ENCODE measurements at regions not wholly inside any gene's neighbourhood (a gene's known extent, or its start where the extent isn't known, plus 50 kb on each side); places are given as distances from the start of the nearest gene placed in this dataset.

- WGBS (ENCODE audit: missing lambda C conversion rate) = 45% methylated on average over 1 of the region's 1 CpG
- no peak for ATAC-seq
Observed at GRCh38 chr4:13092702-13093101, 391.4 kb downstream of the RAB28 start.

GRCh38 chr4:13089659-13089998 lies 394.5 kb downstream of the RAB28 start:
- Histone ChIP-seq H3K9me3 (no peaks in the 10 kb centered on the region), H3K4me3 (no peak overlapping the region), H3K4me1 (no peaks in the 10 kb centered on the region), H3K27ac (no peak overlapping the region), H3K4me2 (no peak overlapping the region)
- FAIRE-seq (no peak), DNase-seq (ENCODE audit: low read depth in 1 of 2, low spot score in 1 of 2) (no peak), ATAC-seq (no peak)
- ChIA-PET CTCF (no interaction called here), POLR2A (no interaction called here)
- no peak for TF ChIP-seq CTCF (IDR thresholded peaks at IDR 0.05)
- TF ChIP-seq NR3C1 (IDR thresholded peaks at IDR 0.05) = no peak
- TF ChIP-seq FOSL2 (IDR thresholded peaks at IDR 0.05) = no peak
- no peak for TF ChIP-seq FOSL2 (CRISPR knock-in tag; IDR thresholded peaks at IDR 0.05)
- TF ChIP-seq BCL3 (IDR thresholded peaks at IDR 0.05) = no peak
- no peak for TF ChIP-seq CHD4 (IDR thresholded peaks at IDR 0.05; ENCODE audit: borderline replicate concordance)
- no peak for TF ChIP-seq MAX (IDR thresholded peaks at IDR 0.05)
- TF ChIP-seq USF2 (IDR thresholded peaks at IDR 0.05) = no peak
- TF ChIP-seq BHLHE40 (IDR thresholded peaks at IDR 0.05; ENCODE audit: low read depth, low read length) = no peak
- TF ChIP-seq EHF (CRISPR knock-in tag; IDR thresholded peaks at IDR 0.05) = no peak
- TF ChIP-seq ELK1 (IDR thresholded peaks at IDR 0.05; ENCODE audit: low read depth, low read length) = no peak
- no peak for TF ChIP-seq MAFK (IDR thresholded peaks at IDR 0.05; ENCODE audit: partially characterized antibody)
- TF ChIP-seq RARB (CRISPR knock-in tag; IDR thresholded peaks at IDR 0.05) = no peak
- TF ChIP-seq E2F6 (IDR thresholded peaks at IDR 0.05; ENCODE audit: borderline replicate concordance, low read depth) = no peak
- TF ChIP-seq POLR2A (IDR thresholded peaks at IDR 0.05; ENCODE audit: low read length) = no peak
- no peak for TF ChIP-seq HMGXB4 (CRISPR knock-in tag; IDR thresholded peaks at IDR 0.05; ENCODE audit: borderline replicate concordance)
- TF ChIP-seq RCOR1 (IDR thresholded peaks at IDR 0.05; ENCODE audit: low read depth, low read length) = no peak
- TF ChIP-seq ZFP36 (IDR thresholded peaks at IDR 0.05; ENCODE audit: borderline replicate concordance, partially characterized antibody) = no peak
- no peak for TF ChIP-seq TFCP2L1 (CRISPR knock-in tag; IDR thresholded peaks at IDR 0.05)

More at GRCh38 chr4:13092702-13093101, 391.4 kb downstream of the RAB28 start:
- Histone ChIP-seq H3K9me3 (no peaks in the 10 kb centered on the region), H3K4me1 (no peaks in the 10 kb centered on the region), H3K4me3 (no peak overlapping the region), H3K4me2 (no peak overlapping the region), H3K27ac (no peak overlapping the region)
- no peak for FAIRE-seq
- TF ChIP-seq BHLHE40 (IDR thresholded peaks at IDR 0.05; ENCODE audit: low read depth, low read length) = no peak
- TF ChIP-seq ELK1 (IDR thresholded peaks at IDR 0.05; ENCODE audit: low read depth, low read length) = no peak
- no peak for TF ChIP-seq RCOR1 (IDR thresholded peaks at IDR 0.05; ENCODE audit: low read depth, low read length)
- TF ChIP-seq HEYL (CRISPR knock-in tag; IDR thresholded peaks at IDR 0.05) = no peak
- no peak for TF ChIP-seq MYC (IDR thresholded peaks at IDR 0.05; ENCODE audit: borderline replicate concordance, low read length)
- no peak for TF ChIP-seq NPAS2 (CRISPR knock-in tag; IDR thresholded peaks at IDR 0.05; ENCODE audit: borderline replicate concordance)
- no peak for TF ChIP-seq PHF8 (IDR thresholded peaks at IDR 0.05; ENCODE audit: borderline replicate concordance, low read depth)
- no peak for TF ChIP-seq FOSB (CRISPR knock-in tag; IDR thresholded peaks at IDR 0.05)
- TF ChIP-seq EHMT2 (IDR thresholded peaks at IDR 0.05; ENCODE audit: low read depth) = no peak
- TF ChIP-seq RAD21 (conservative IDR thresholded peaks at IDR 0.05 in 1 of 2, IDR thresholded peaks at IDR 0.05 in 1 of 2) = no peak
- TF ChIP-seq EP300 (IDR thresholded peaks at IDR 0.05) = no peak
- TF ChIP-seq TP53 (CRISPR knock-in tag; IDR thresholded peaks at IDR 0.05) = no peak
- no peak for TF ChIP-seq HOXB13 (CRISPR knock-in tag; IDR thresholded peaks at IDR 0.05; ENCODE audit: low read depth)
- no peak for TF ChIP-seq POLR2AphosphoS2 (conservative IDR thresholded peaks at IDR 0.05; ENCODE audit: low read length)
- no peak for TF ChIP-seq SREBF2 (IDR thresholded peaks at IDR 0.05)
- ChIA-PET POLR2A (no interaction called here), CTCF (no interaction called here)
- no peak for DNase-seq (ENCODE audit: low read depth in 1 of 2, low spot score in 1 of 2)
